HCT116 (cell line): ENCODE measurements at regions not wholly inside any gene's neighbourhood (a gene's known extent, or its start where the extent isn't known, plus 50 kb on each side); places are given as distances from the start of the nearest gene placed in this dataset.

Source experiments
- ATAC-seq: fragments of 200-7000 bp; cut with Tn5 transposase; 2 replicates; pipeline ENCODE4 v1.9.1; 2020; ENCODE audit warnings: mild to moderate bottlenecking, moderate library complexity
- BruUV-seq: library from RNA; stranded (reverse); fragments of 400-500 nt; replicated peaks from 2 replicates; lab custom pipeline; 2021; lab: Mats Ljungman, UMichigan
- CTCF ChIA-PET: fragments of 300-600 bp; sonication (Branson Sonifier 250); formaldehyde crosslinking; loops from one replicate; lab custom pipeline; 2021; ENCODE audit warnings: antibody characterized with exemption; lab: Charles Lee
- POLR2A ChIA-PET: fragments of 300-600, 350-600 bp; sonication (Branson Sonifier 250); formaldehyde crosslinking; loops from one replicate; lab custom pipeline; 2021; ENCODE audit warnings: antibody characterized with exemption; lab: Charles Lee
- RAD21 ChIA-PET, 2 experiments: fragments of 300-600 bp; sonication (Branson Sonifier 250); formaldehyde crosslinking; loops; one replicate each; lab custom pipeline; 2023; ENCODE audit warnings: low total read pairs in 2 of 2; ENCODE audit not compliant: uncharacterized antibody in 2 of 2, unreplicated experiment in 2 of 2, low non-redundant PET in 1 of 2; lab: Charles Lee
- DNase-seq: peaks from one replicate; pipeline ENCODE4 v3.0.0-alpha.2; 2010; ENCODE audit warnings: low read depth, low spot score
- H2AFZ ChIP-seq: fragments of 200-600 bp; shearing (Covaris generic), sonication (generic); 2 replicates; pipeline ENCODE4 v1.6.1; 2017; ENCODE audit warnings: low read depth, mixed run types, mixed read lengths, antibody characterized with exemption, low read length; ENCODE audit not compliant: poor library complexity, severe bottlenecking
- H3K27ac ChIP-seq: 2 replicates; pipeline ENCODE4 v1.5.1; 2012; ENCODE audit warnings: low read depth, low read length
- H3K27me3 ChIP-seq: fragments of 200-600 bp; sonication (generic); 2 replicates; pipeline ENCODE4 v1.6.1; 2016; ENCODE audit warnings: mixed run types, low read length, mixed read lengths; ENCODE audit not compliant: insufficient read depth
- H3K36me3 ChIP-seq, 2 experiments: fragments of 200-500 bp in 1 of 2; fragments of 200-600 bp in 1 of 2; sonication (Bioruptor generic) in 1 of 2; sonication (generic) in 1 of 2; 2 replicates each; pipeline versions ENCODE4 v1.5.1 to v1.6.1; 2014 to 2016; ENCODE audit warnings: low read length in 2 of 2, inconsistent platforms in 1 of 2, mixed read lengths in 1 of 2, mixed run types in 1 of 2; ENCODE audit not compliant: insufficient read depth in 2 of 2, control insufficient read depth in 1 of 2
- H3K4me1 ChIP-seq, 2 experiments: fragments of 200-600 bp in 1 of 2; sonication (generic) in 1 of 2; 2 replicates each; pipeline versions ENCODE4 v1.5.1 to v1.6.1; 2012 to 2017; ENCODE audit warnings: low read length in 2 of 2, inconsistent platforms in 1 of 2, mild to moderate bottlenecking in 1 of 2, mixed read lengths in 1 of 2, mixed run types in 1 of 2, moderate library complexity in 1 of 2; ENCODE audit not compliant: insufficient read depth in 2 of 2, control insufficient read depth in 1 of 2
- H3K4me2 ChIP-seq: fragments of 200-600 bp; sonication (generic); 2 replicates; pipeline ENCODE4 v1.6.1; 2017; ENCODE audit warnings: mixed run types, low read length, mixed read lengths
- H3K4me3 ChIP-seq, 2 experiments: fragments of 200-600 bp in 1 of 2; sonication (generic) in 1 of 2; replicated peaks in 1 of 2; 2 replicates each; pipeline ENCODE4 v1.5.1; 2011 to 2016; ENCODE audit warnings: low read length in 2 of 2, control low read depth in 1 of 2, low read depth in 1 of 2, mild to moderate bottlenecking in 1 of 2, mixed read lengths in 1 of 2, mixed run types in 1 of 2
- H3K79me2 ChIP-seq: fragments of 200-600 bp; sonication (generic); 2 replicates; pipeline ENCODE4 v1.6.1; 2017; ENCODE audit warnings: mild to moderate bottlenecking, mixed run types, low read length, moderate library complexity, mixed read lengths; ENCODE audit not compliant: insufficient read depth
- H3K9ac ChIP-seq: fragments of 200-600 bp; sonication (generic); 2 replicates; pipeline ENCODE4 v1.6.1; 2016; ENCODE audit warnings: low read length, mixed read lengths
- H3K9me2 ChIP-seq: fragments of 200-600 bp; sonication (generic), shearing (Covaris generic); 2 replicates; pipeline ENCODE4 v1.6.1; 2017; ENCODE audit warnings: mixed run types, mild to moderate bottlenecking, moderate library complexity; ENCODE audit not compliant: insufficient read depth
- H3K9me3 ChIP-seq, 2 experiments: fragments of 200-500 bp in 1 of 2; fragments of 200-600 bp in 1 of 2; sonication (Bioruptor generic) in 1 of 2; sonication (generic) in 1 of 2; 2 replicates each; pipeline ENCODE4 v1.6.1; 2014 to 2017; ENCODE audit warnings: low read length in 2 of 2, mixed read lengths in 2 of 2, inconsistent platforms in 1 of 2, low read depth in 1 of 2, mild to moderate bottlenecking in 1 of 2, mixed run types in 1 of 2, moderate library complexity in 1 of 2; ENCODE audit not compliant: control insufficient read depth in 1 of 2, insufficient read depth in 1 of 2
- H4K20me1 ChIP-seq: fragments of 200-600 bp; sonication (generic), shearing (Covaris generic); 2 replicates; pipeline ENCODE4 v1.6.1; 2017; ENCODE audit warnings: mixed run types, mild to moderate bottlenecking, moderate library complexity; ENCODE audit not compliant: insufficient read depth
- CEBPB ChIP-seq: IDR thresholded peaks from 2 replicates; pipeline ENCODE4 v1.6.1; 2012; ENCODE audit warnings: low read depth
- CTCF ChIP-seq, 3 experiments: fragments of 200-600 bp in 1 of 3; sonication (generic) in 1 of 3; IDR thresholded peaks in 2 of 3; conservative IDR thresholded peaks in 1 of 3; 2 replicates each; pipeline ENCODE4 v1.5.1; 2012 to 2017; ENCODE audit warnings: low read depth in 2 of 3, low read length in 2 of 3, antibody characterized with exemption in 1 of 3, borderline replicate concordance in 1 of 3, control low read depth in 1 of 3, mild to moderate bottlenecking in 1 of 3, mixed read lengths in 1 of 3, mixed run types in 1 of 3, moderate library complexity in 1 of 3; ENCODE audit not compliant: insufficient read depth in 1 of 3
- ELF1 ChIP-seq: IDR thresholded peaks from 2 replicates; pipeline ENCODE4 v1.6.1; 2012; ENCODE audit warnings: low read depth, borderline replicate concordance
- FOSL1 ChIP-seq: IDR thresholded peaks from 2 replicates; pipeline ENCODE4 v1.6.1; 2012; ENCODE audit warnings: low read depth
- POLR2A ChIP-seq: IDR thresholded peaks from 2 replicates; pipeline ENCODE4 v1.7.0; 2011; ENCODE audit warnings: borderline replicate concordance; ENCODE audit not compliant: insufficient read depth, insufficient read length; ENCODE audit errors: extremely low read depth
- RAD21 ChIP-seq: IDR thresholded peaks from 2 replicates; pipeline ENCODE4 v1.6.1; 2012; ENCODE audit warnings: low read depth, mild to moderate bottlenecking
- REST ChIP-seq: IDR thresholded peaks from 2 replicates; pipeline ENCODE4 v1.6.1; 2012; ENCODE audit warnings: low read depth
- SRF ChIP-seq: IDR thresholded peaks from 2 replicates; pipeline ENCODE4 v1.6.1; 2012; ENCODE audit warnings: low read depth
- ZFX ChIP-seq: fragments of 450-650 bp; IDR thresholded peaks from 2 replicates; pipeline ENCODE4 v1.6.1; 2017
- intact Hi-C: fragments of 100-400 bp; cut with micrococcal nuclease; formaldehyde crosslinking; loops from 2 replicates; pipeline ENCODE4 v1.10.0; 2022

DNA sequence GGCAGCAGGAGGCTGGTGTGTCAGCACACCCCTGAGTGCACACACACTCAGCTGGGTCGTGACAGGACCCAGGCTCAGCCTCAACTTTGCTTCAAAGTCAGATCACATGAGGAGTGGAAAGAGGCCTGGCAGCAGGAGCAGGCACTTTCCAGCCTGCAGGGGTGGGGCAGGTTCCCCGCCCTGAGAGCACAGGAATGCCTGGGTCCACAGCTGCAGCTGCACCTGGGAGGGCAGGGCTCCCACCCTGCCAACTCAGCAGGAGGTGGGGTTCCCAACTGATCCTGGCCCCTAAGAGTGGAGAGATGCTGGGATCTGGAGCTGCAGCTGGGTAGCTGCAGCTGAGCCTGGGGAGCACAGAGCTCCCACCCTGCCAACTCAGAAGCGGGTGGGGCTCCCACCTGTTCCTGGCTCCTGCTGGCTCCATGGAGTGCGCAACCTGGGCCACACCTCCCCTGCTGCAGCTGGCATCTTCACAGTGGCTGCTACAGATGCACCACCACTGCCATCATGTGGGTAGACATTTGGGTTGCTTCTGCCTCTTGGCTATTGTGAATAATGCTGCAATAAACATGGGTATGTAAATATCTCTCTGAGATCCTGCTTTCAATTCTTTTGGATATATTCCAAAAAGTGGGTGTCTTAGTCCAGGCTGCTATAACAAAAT is 415.4 kb downstream of the TTLL7 start:
- no peak for DNase-seq
- RAD21 ChIA-PET = no interaction called here
- no peak overlapping the region for H3K4me3 ChIP-seq
- CTCF ChIA-PET = no interaction called here
- no peaks in the 10 kb centered on the region for H3K9me2 ChIP-seq
- no peaks in the 10 kb centered on the region for H3K9me3 ChIP-seq
- no peak overlapping the region for H3K9ac ChIP-seq
- H3K36me3 ChIP-seq = no peaks in the 10 kb centered on the region
- no peaks in the 10 kb centered on the region for H3K27me3 ChIP-seq
- intact Hi-C loops = no loop called here
- no peak for ATAC-seq
- H3K79me2 ChIP-seq = no peaks in the 10 kb centered on the region
- POLR2A ChIA-PET = no interaction called here
- H2AFZ ChIP-seq = no peak overlapping the region
- no peak overlapping the region for H3K27ac ChIP-seq
- TF ChIP-seq POLR2A (no peak), REST (no peak), CTCF (IDR thresholded peaks at IDR 0.05 in 2 of 3, conservative IDR thresholded peaks at IDR 0.05 in 1 of 3; ENCODE audit: borderline replicate concordance in 1 of 3, insufficient read depth in 1 of 3, low read depth in 2 of 3, low read length in 2 of 3) (0 out of 6 replicates have a peak, but pooled peaks of 2 of the 3 experiments have one; percentile 5 to 9), RAD21 (peak; percentile 46), CEBPB (no peak), SRF (no peak), ZFX (no peak), ELF1 (no peak), FOSL1 (no peak)
- no peaks in the 10 kb centered on the region for H3K4me1 ChIP-seq
- H4K20me1 ChIP-seq = no peaks in the 10 kb centered on the region
- BruUV-seq = no TSS peak
- H3K4me2 ChIP-seq = no peak overlapping the region
